K562 (cell line): ENCODE measurements at regions not wholly inside any gene's neighbourhood (a gene's known extent, or its start where the extent isn't known, plus 50 kb on each side); places are given as distances from the start of the nearest gene placed in this dataset.

Experiments
- BCL6 ChIP-seq: fragments of 250-450 bp; sonication (Bioruptor Pico); IDR thresholded peaks from 2 replicates; pipeline ENCODE4 v1.4.0; 2020
- DDX20 ChIP-seq: fragments of 450-650 bp; IDR thresholded peaks from 2 replicates; pipeline ENCODE4 v1.6.1; 2016; ENCODE audit warnings: missing genetic modification characterization, low read depth, mild to moderate bottlenecking, missing compliant biosample characterization, moderate library complexity
- E2F3 ChIP-seq: fragments of 250-450 bp; sonication (Bioruptor Pico); IDR thresholded peaks from 2 replicates; pipeline ENCODE4 v1.4.0; 2020; ENCODE audit warnings: mild to moderate bottlenecking
- E2F8 ChIP-seq: fragments of 450-650 bp; IDR thresholded peaks from 2 replicates; pipeline ENCODE4 v1.7.1; 2018; ENCODE audit warnings: mild to moderate bottlenecking, low read depth; ENCODE audit not compliant: partially characterized antibody
- GTF2E2 ChIP-seq: fragments of 200-800 bp; sonication (Bioruptor generic); IDR thresholded peaks from 2 replicates; pipeline ENCODE4 v1.6.1; 2016; ENCODE audit warnings: missing genetic modification characterization, missing compliant biosample characterization
- HSF4 ChIP-seq: fragments of 250-450 bp; sonication (Bioruptor Pico); IDR thresholded peaks from 2 replicates; pipeline ENCODE4 v2.1.2; 2022; ENCODE audit warnings: mild to moderate bottlenecking, moderate library complexity, borderline replicate concordance
- NR2C2 ChIP-seq, 2 experiments: fragments of 200-800 bp in 1 of 2; sonication (Bioruptor generic) in 1 of 2; sonication (generic) in 1 of 2; formaldehyde crosslinking in 1 of 2; IDR thresholded peaks; 2 replicates each; pipeline versions ENCODE4 v1.6.1 to v1.8.0; 2016 to 2022; ENCODE audit warnings: mild to moderate bottlenecking in 1 of 2, missing compliant biosample characterization in 1 of 2, missing genetic modification characterization in 1 of 2, missing genetic modification reagents in 1 of 2
- NR4A1 ChIP-seq, 2 experiments: fragments of 250-450 bp in 1 of 2; fragments of 450-650 bp in 1 of 2; sonication (Bioruptor Pico) in 1 of 2; IDR thresholded peaks; 2 replicates each; pipeline versions ENCODE4 v1.4.0 to v1.6.1; 2016 to 2020; ENCODE audit warnings: mild to moderate bottlenecking in 2 of 2, missing compliant biosample characterization in 1 of 2, missing genetic modification characterization in 1 of 2, moderate library complexity in 1 of 2
- POLR2AphosphoS2 ChIP-seq: IDR thresholded peaks from 2 replicates; pipeline ENCODE4 v1.6.1; 2012; ENCODE audit warnings: low read length, improper control_type of control experiment
- THRAP3 ChIP-seq: fragments of 450-650 bp; IDR thresholded peaks from 2 replicates; pipeline ENCODE4 v1.6.1; 2016; ENCODE audit warnings: mild to moderate bottlenecking, inconsistent platforms, borderline replicate concordance
- U2AF2 ChIP-seq: fragments of 200-400 bp; formaldehyde crosslinking; optimal IDR thresholded peaks from 2 replicates; pipeline ENCODE3; 2017; ENCODE audit warnings: low read depth, mild to moderate bottlenecking, low read length
- ZSCAN29 ChIP-seq: fragments of 450-650 bp; IDR thresholded peaks from 2 replicates; pipeline ENCODE4 v1.6.1; 2017
- TF ChIP-seq, protein P1 (sequence below): sonication (generic); formaldehyde crosslinking; IDR thresholded peaks from 2 replicates; pipeline ENCODE4 v1.9.0; 2022; ENCODE audit warnings: mild to moderate bottlenecking, missing genetic modification reagents
- TF ChIP-seq, protein P2 (sequence below): fragments of 200-800 bp; sonication (Bioruptor generic); IDR thresholded peaks from 2 replicates; pipeline ENCODE4 v1.6.1; 2016; ENCODE audit warnings: missing genetic modification characterization, missing compliant biosample characterization

DNA sequence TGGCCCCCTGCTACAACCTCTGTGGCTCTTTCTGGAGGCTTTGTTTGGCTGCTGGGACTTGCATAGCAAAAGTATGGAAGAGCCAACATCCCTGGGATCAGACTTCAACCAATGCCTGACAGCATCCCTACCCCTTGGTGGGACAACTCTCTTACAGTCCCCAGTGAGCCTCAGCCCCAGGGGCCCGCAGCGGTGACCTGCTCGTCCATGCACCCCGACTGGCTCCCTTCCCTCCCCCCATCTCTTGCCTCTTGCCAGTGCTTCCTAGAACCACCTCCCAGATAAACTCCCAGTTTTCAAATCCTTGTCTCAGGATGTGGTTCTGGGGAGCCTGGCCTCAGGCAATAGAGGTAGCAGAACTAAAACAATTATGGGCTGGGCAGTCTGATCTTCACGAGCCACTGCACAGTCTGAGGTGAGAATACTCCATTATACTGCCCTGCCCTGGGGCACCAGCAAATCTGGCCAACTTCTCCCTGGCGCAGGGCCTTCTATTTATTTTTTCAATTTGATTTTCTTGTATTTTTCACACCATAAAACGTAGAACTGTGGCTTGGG lies 86.6 kb upstream of the BRD7 start (continued):
- TF ChIP-seq ZSCAN29: no peak
- no peak for TF ChIP-seq E2F8
- TF ChIP-seq, protein P1, sequence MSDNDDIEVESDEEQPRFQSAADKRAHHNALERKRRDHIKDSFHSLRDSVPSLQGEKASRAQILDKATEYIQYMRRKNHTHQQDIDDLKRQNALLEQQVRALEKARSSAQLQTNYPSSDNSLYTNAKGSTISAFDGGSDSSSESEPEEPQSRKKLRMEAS: no peak
- TF ChIP-seq E2F3: no peak
- TF ChIP-seq NR4A1 (CRISPR knock-in tag; IDR thresholded peaks at IDR 0.05): no peak
- no peak for TF ChIP-seq NR4A1 (tag; IDR thresholded peaks at IDR 0.05)
- no peak for TF ChIP-seq U2AF2
- TF ChIP-seq POLR2AphosphoS2: no peak
- TF ChIP-seq, protein P2, sequence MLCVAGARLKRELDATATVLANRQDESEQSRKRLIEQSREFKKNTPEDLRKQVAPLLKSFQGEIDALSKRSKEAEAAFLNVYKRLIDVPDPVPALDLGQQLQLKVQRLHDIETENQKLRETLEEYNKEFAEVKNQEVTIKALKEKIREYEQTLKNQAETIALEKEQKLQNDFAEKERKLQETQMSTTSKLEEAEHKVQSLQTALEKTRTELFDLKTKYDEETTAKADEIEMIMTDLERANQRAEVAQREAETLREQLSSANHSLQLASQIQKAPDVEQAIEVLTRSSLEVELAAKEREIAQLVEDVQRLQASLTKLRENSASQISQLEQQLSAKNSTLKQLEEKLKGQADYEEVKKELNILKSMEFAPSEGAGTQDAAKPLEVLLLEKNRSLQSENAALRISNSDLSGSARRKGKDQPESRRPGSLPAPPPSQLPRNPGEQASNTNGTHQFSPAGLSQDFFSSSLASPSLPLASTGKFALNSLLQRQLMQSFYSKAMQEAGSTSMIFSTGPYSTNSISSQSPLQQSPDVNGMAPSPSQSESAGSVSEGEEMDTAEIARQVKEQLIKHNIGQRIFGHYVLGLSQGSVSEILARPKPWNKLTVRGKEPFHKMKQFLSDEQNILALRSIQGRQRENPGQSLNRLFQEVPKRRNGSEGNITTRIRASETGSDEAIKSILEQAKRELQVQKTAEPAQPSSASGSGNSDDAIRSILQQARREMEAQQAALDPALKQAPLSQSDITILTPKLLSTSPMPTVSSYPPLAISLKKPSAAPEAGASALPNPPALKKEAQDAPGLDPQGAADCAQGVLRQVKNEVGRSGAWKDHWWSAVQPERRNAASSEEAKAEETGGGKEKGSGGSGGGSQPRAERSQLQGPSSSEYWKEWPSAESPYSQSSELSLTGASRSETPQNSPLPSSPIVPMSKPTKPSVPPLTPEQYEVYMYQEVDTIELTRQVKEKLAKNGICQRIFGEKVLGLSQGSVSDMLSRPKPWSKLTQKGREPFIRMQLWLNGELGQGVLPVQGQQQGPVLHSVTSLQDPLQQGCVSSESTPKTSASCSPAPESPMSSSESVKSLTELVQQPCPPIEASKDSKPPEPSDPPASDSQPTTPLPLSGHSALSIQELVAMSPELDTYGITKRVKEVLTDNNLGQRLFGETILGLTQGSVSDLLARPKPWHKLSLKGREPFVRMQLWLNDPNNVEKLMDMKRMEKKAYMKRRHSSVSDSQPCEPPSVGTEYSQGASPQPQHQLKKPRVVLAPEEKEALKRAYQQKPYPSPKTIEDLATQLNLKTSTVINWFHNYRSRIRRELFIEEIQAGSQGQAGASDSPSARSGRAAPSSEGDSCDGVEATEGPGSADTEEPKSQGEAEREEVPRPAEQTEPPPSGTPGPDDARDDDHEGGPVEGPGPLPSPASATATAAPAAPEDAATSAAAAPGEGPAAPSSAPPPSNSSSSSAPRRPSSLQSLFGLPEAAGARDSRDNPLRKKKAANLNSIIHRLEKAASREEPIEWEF: no peak
- no peak for TF ChIP-seq DDX20 (tag)
- TF ChIP-seq GTF2E2 (tag): no peak
- TF ChIP-seq NR2C2 (CRISPR knock-in tag; IDR thresholded peaks at IDR 0.05): no peak
- no peak for TF ChIP-seq NR2C2 (tag; IDR thresholded peaks at IDR 0.05)
- TF ChIP-seq HSF4 (CRISPR knock-in tag): no peak
- no peak for TF ChIP-seq BCL6 (CRISPR knock-in tag)
- no peak for TF ChIP-seq THRAP3
